Fibroblast of villous mesenchyme (primary cell): ENCODE measurements at regions not wholly inside any gene's neighbourhood (a gene's known extent, or its start where the extent isn't known, plus 50 kb on each side); places are given as distances from the start of the nearest gene placed in this dataset.
"Not testable (repeated sequence)": the region's sequence is repeated elsewhere in the genome, so short reads cannot be mapped to it uniquely, and the experiment has no call there.

ENCODE experiments used
- DNase-seq: peaks from one replicate; pipeline ENCODE4 v3.0.0-alpha.2; 2010; ENCODE audit warnings: low read depth
- H3K4me3 ChIP-seq: 2 replicates; pipeline ENCODE4 v1.5.1; 2011; ENCODE audit warnings: low read depth, mild to moderate bottlenecking, low read length
- CTCF ChIP-seq: IDR thresholded peaks from 2 replicates; pipeline ENCODE4 v1.5.1; 2012; ENCODE audit warnings: low read depth, mild to moderate bottlenecking, low read length; ENCODE audit not compliant: insufficient read depth

- DNase-seq, result no peak
- TF ChIP-seq CTCF, result no peak
- no peak overlapping the region for H3K4me3 ChIP-seq
Measured at GRCh38 chr1:222004034-222004433, 262.1 kb upstream of the DUSP10 start.

- no peak for TF ChIP-seq CTCF
Measured at GRCh38 chr1:222002503-222002902, 260.6 kb upstream of the DUSP10 start.

GRCh38 chr1:222000131-222000530, 258.2 kb upstream of the DUSP10 start:
- DNase-seq, result no peak
- no peak for TF ChIP-seq CTCF
- no peak overlapping the region for H3K4me3 ChIP-seq

More at GRCh38 chr1:222002503-222002902, 260.6 kb upstream of the DUSP10 start:
- no peak for DNase-seq
- H3K4me3 ChIP-seq, result no peak overlapping the region

- DNase-seq, result peak; percentile 35
- H3K4me3 ChIP-seq, result no peak overlapping the region
Measured at GRCh38 chr1:221998781-221999180, 256.9 kb upstream of the DUSP10 start.

GRCh38 chr1:221998186-221998612, 256.3 kb upstream of the DUSP10 start:
- DNase-seq, result peak; percentile 80
- TF ChIP-seq CTCF, result no peak
- H3K4me3 ChIP-seq, result no peak overlapping the region

More at GRCh38 chr1:221998781-221999180, 256.9 kb upstream of the DUSP10 start:
- TF ChIP-seq CTCF, result no peak

- H3K4me3 ChIP-seq, result not testable (repeated sequence)
- DNase-seq, result peak; percentile 61
Measured at GRCh38 chr1:221997012-221997411, 255.1 kb upstream of the DUSP10 start.

GRCh38 chr1:221994939-221995338, 253.1 kb upstream of the DUSP10 start:
- peak; percentile 76 for DNase-seq
- H3K4me3 ChIP-seq, result no peak overlapping the region
- TF ChIP-seq CTCF, result no peak
